Activated naive CD4-positive, alpha-beta T cell treated with anti-CD3 and anti-CD28 coated beads for 36 hours (primary cell): ENCODE measurements at regions not wholly inside any gene's neighbourhood (a gene's known extent, or its start where the extent isn't known, plus 50 kb on each side); places are given as distances from the start of the nearest gene placed in this dataset.

Experiments
- CTCF ChIA-PET: fragments of 350-600 bp; sonication (Branson Sonifier 250); formaldehyde crosslinking; loops from one replicate; lab custom pipeline; 2021; ENCODE audit warnings: antibody characterized with exemption; lab: Charles Lee
- DNase-seq: peaks from one replicate; pipeline ENCODE4 v3.0.0-alpha.2; 2020
- H3K27ac Mint-ChIP-seq: one replicate; pipeline ENCODE4 v1.8.0; 2021; ENCODE audit warnings: mild to moderate bottlenecking, mixed read lengths
- H3K27me3 Mint-ChIP-seq: one replicate; pipeline ENCODE4 v1.8.0; 2021; ENCODE audit warnings: low read depth, mixed read lengths
- H3K36me3 Mint-ChIP-seq: one replicate; pipeline ENCODE4 v1.8.0; 2021; ENCODE audit warnings: low read depth, mixed read lengths
- H3K4me1 Mint-ChIP-seq: one replicate; pipeline ENCODE4 v1.8.0; 2021; ENCODE audit warnings: low read depth, mixed read lengths
- H3K4me3 Mint-ChIP-seq: one replicate; pipeline ENCODE4 v1.8.0; 2021; ENCODE audit warnings: mild to moderate bottlenecking, moderate library complexity, mixed read lengths
- H3K9me3 Mint-ChIP-seq: one replicate; pipeline ENCODE4 v1.8.0; 2021; ENCODE audit warnings: mixed read lengths
- intact Hi-C: fragments of 100-400 bp; cut with micrococcal nuclease; formaldehyde crosslinking; loops from one replicate; pipeline ENCODE4 v1.15.1; 2023

DNA sequence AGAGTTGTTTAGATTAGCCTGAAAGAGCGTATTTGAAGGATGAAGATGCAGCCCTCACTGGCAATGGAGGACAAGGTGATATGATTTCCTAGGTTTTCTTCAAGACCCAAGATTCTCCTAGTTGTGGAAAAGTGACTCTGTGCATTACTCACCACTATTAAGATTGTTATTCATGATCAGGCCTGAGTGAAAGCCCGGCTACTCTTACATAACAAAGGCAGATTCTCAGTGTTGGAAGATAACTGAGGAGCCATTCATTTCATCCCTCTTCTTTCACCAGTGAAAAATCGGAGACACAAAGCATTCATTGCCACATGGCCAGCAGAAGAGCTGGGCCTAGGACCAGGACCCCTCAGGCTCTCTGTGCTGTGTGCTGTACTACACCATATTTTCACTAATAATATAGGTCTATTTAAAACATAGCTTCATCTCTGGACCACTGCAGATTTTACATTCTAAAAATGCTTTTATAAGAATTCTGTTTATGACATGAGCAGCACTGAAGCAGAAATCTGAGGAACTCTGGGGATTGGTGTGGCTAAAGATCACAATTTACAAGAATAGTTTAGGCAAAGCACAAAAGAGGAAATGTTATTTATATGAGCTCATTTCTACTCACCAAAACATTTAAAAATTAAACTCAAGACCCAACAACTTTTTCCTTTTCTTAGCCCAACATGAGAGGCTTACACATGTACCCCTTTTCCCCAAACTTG, 181.9 kb upstream of the CCN2 start:
- H3K4me1 Mint-ChIP-seq = no peaks in the 10 kb centered on the region
- no peak for DNase-seq
- H3K4me3 Mint-ChIP-seq = no peak overlapping the region
- H3K27me3 Mint-ChIP-seq = peaks cover 13% of the 10 kb centered on the region
- intact Hi-C loops = no loop called here
- no peaks in the 10 kb centered on the region for H3K36me3 Mint-ChIP-seq
- no peaks in the 10 kb centered on the region for H3K9me3 Mint-ChIP-seq
- CTCF ChIA-PET = no interaction called here
- H3K27ac Mint-ChIP-seq = no peak overlapping the region

DNA sequence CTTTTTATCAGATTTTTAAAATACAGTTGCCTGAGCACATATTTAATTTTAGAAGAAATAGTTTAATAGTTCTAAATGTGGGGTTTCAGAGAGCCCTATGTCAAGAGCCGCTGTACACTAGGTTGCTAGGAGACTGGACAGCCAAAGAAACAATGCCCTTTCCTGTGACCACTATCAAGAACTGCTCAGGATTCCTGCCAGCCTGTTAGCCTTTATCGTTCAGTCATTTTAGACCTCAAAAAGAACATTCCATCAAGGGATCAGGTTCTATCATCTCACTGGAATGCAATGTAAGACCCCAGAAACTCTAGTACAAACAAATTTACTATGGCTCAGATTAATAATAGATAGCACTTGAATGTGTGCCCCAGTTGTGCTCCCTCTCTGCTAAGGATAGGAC, 181.2 kb upstream of the CCN2 start:
- H3K27ac Mint-ChIP-seq = no peak overlapping the region
- H3K4me3 Mint-ChIP-seq = no peak overlapping the region
- no peaks in the 10 kb centered on the region for H3K36me3 Mint-ChIP-seq
- CTCF ChIA-PET = no interaction called here
- H3K27me3 Mint-ChIP-seq = peaks cover 13% of the 10 kb centered on the region
- no peak for DNase-seq
- H3K4me1 Mint-ChIP-seq = no peaks in the 10 kb centered on the region
- H3K9me3 Mint-ChIP-seq = no peaks in the 10 kb centered on the region
- intact Hi-C loops = no loop called here

DNA sequence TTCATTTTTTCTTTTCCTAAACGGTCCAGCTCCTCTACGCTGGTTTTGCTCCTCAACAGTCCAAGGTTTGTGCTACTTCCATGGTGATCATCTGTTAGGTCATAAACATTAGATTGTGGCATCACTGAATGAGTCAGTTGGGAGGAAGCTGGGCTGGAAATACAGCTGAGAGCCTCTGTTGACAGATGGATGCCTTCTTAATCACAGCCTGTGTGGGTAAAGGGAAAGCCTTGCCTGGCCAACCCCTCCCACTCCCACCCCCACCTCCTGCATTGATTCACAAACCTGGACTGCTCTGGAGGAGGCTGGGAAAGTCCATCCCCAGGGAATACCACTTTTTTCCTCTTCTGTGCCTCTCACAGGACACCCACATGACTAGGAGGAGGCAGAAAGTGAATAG, 180.6 kb upstream of the CCN2 start:
- intact Hi-C loops = no loop called here
- peaks cover 17% of the 10 kb centered on the region for H3K27me3 Mint-ChIP-seq
- no peak overlapping the region for H3K27ac Mint-ChIP-seq
- no peak for DNase-seq
- no peak overlapping the region for H3K4me3 Mint-ChIP-seq
- CTCF ChIA-PET = no interaction called here
- H3K4me1 Mint-ChIP-seq = no peaks in the 10 kb centered on the region
- no peaks in the 10 kb centered on the region for H3K36me3 Mint-ChIP-seq
- H3K9me3 Mint-ChIP-seq = no peaks in the 10 kb centered on the region

DNA sequence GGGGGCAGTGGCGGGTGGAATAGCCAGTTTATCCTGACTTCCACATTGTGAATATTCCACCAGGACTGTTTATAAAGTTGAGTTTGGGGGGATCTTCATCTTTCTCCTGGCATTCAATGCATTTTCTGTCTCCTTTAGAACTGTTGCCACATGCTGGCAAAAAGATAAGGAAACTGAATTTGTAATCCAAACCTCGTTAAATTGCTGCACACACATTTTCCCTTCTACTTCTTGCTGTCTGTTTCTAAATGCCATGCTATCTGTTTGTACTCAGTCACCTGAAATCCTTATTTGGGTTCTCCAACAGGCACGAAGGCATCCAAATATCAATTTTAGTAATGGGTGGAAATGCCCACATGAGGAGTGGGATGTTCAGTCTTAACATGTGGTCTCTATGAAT, 180.2 kb upstream of the CCN2 start:
- no peaks in the 10 kb centered on the region for H3K4me1 Mint-ChIP-seq
- H3K36me3 Mint-ChIP-seq = no peaks in the 10 kb centered on the region
- intact Hi-C loops = no loop called here
- no peaks in the 10 kb centered on the region for H3K9me3 Mint-ChIP-seq
- DNase-seq = no peak
- CTCF ChIA-PET = no interaction called here
- H3K27me3 Mint-ChIP-seq = peaks cover 17% of the 10 kb centered on the region
- H3K27ac Mint-ChIP-seq = no peak overlapping the region
- H3K4me3 Mint-ChIP-seq = no peak overlapping the region

DNA sequence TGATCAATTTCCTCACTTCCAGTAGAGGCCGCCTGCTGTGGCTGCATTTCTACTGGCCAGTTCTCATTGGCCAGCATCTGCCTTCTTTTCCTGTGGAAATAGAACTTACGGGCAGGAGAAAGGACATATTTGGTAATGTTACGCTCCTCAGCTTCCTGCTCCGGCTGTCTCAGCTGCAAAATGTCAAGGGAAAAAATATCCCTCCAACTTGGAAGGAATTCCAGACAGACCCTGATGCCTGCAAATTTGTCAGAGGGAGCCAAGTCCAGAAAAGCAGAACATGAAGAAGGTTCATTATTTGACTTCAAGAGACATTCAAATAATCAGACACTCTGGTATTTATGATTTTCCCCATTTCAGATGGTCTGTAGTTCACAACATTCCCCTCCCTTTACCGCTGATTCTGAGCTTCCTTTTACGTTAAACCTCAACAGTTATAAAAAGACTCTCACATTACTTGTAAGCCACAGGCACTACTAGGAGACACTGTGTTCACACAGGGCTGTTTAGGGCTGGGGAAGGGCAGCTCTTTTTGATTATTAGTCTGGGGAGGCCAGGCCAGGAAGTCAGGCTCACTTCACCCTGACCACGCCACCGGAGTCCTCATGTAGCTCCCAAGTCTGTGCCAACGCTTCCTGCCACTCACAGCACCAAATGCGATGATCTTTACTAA, 179.6 kb upstream of the CCN2 start:
- Mint-ChIP-seq H3K4me3 (no peak overlapping the region), H3K27me3 (peaks cover 17% of the 10 kb centered on the region), H3K9me3 (no peaks in the 10 kb centered on the region), H3K27ac (no peak overlapping the region), H3K36me3 (no peaks in the 10 kb centered on the region), H3K4me1 (no peaks in the 10 kb centered on the region)
- intact Hi-C loops = no loop called here
- DNase-seq = no peak
- CTCF ChIA-PET = interaction anchor here (0.9 kb wide), 1 partner anchor 206 kb away, joined by 4 read pairs; no protein-coding TSS in a partner anchor

DNA sequence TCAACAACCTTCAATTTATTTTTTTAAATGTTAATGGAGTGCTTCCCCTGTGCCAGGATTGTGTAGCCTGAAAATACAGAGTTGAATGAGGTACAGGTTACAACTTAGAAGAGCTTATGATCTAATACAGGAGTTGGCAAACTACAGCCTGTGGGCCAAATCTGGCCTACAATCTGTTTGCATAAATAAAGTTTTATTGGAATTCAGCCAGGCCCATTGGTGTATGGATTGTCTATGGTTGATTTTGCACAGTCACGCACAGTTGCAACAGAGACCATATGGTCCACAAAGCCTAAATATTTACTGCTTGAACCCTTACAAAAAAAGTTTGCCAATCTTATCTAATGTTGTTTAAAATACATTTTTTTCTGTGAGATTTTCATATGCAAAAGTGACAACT, 177.3 kb upstream of the CCN2 start:
- CTCF ChIA-PET = no interaction called here
- Mint-ChIP-seq H3K9me3 (no peaks in the 10 kb centered on the region), H3K4me3 (no peak overlapping the region), H3K27ac (no peak overlapping the region), H3K27me3 (peaks cover 17% of the 10 kb centered on the region), H3K4me1 (no peaks in the 10 kb centered on the region), H3K36me3 (no peaks in the 10 kb centered on the region)
- no peak for DNase-seq
- intact Hi-C loops = no loop called here

DNA sequence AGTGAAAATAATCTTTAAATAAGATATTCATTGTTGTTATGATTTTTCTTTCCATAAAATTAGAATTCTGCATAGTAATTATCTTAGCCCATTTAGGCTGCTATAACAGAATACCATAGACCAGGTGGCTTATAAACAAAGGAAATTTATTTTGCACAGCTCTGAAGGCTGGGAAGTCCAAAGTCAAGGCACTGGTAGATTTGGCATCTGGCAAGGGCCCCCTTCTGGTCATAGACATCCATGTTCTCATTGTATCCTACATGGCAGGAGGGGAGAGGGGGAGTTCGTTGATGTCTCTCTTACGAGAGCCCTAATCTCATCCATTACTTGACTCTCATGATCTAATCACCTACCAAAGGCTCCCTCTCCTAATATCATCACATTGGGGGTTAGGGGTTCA, 175.0 kb upstream of the CCN2 start:
- CTCF ChIA-PET = no interaction called here
- intact Hi-C loops = no loop called here
- H3K4me1 Mint-ChIP-seq = no peaks in the 10 kb centered on the region

DNA sequence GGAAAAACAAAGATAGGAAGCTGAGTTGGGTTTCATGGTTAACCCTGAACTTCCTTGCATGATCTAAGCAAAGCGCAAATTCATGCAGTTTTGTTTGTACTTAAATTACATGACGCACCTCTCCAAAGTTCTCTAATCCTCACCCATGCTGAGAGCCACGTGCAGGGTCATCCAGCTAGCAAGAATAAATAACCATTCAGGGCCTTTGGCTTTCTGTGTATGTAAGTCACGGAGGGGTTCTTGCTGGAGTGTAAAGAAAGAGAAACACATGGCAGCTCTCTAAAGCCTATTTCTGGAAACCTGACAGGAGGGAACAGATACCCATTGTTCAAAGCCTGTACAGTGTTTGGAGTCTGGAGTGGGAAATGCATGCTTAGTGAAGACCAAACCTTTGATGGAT, 171.7 kb upstream of the CCN2 start:
- Mint-ChIP-seq H3K36me3 (no peaks in the 10 kb centered on the region), H3K4me1 (no peaks in the 10 kb centered on the region), H3K27ac (no peak overlapping the region), H3K9me3 (no peaks in the 10 kb centered on the region), H3K4me3 (no peak overlapping the region), H3K27me3 (peaks cover 6% of the 10 kb centered on the region)
- CTCF ChIA-PET = interaction anchor here (1.9 kb wide), 1 partner anchor 208 kb away, joined by 6 read pairs; no protein-coding TSS in a partner anchor
- no peak for DNase-seq
- intact Hi-C loops = no loop called here

More for the DNA sequence above, 175.0 kb upstream of the CCN2 start:
- peaks cover 9% of the 10 kb centered on the region for H3K27me3 Mint-ChIP-seq
- no peaks in the 10 kb centered on the region for H3K9me3 Mint-ChIP-seq
- no peak for DNase-seq
- no peak overlapping the region for H3K27ac Mint-ChIP-seq
- H3K36me3 Mint-ChIP-seq = no peaks in the 10 kb centered on the region
- no peak overlapping the region for H3K4me3 Mint-ChIP-seq

DNA sequence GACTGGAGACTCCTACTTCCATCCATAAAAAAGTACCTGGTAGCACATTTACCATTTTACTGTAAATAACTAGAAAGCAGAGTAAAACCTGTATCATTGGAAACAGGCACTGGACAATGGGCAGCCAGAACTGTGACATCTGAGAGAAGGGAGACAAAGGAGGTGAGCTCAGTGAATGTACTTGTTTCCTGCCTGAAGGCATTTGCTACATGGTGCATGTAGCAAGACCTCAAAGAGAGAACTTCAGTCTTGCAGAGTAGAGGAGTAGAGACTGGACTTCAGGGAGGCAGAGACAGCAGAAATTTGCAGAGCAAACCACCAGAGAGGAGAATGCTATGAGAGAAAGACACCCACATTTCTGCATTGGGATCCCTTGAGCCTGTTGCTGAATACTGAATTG, 171.0 kb upstream of the CCN2 start:
- H3K4me1 Mint-ChIP-seq = no peaks in the 10 kb centered on the region
- H3K36me3 Mint-ChIP-seq = no peaks in the 10 kb centered on the region
- H3K4me3 Mint-ChIP-seq = no peak overlapping the region
- H3K27me3 Mint-ChIP-seq = peaks cover 3% of the 10 kb centered on the region
- intact Hi-C loops = no loop called here
- no peaks in the 10 kb centered on the region for H3K9me3 Mint-ChIP-seq
- no peak overlapping the region for H3K27ac Mint-ChIP-seq
- DNase-seq = no peak
- CTCF ChIA-PET = interaction anchor here (1.9 kb wide), 1 partner anchor 207 kb away, joined by 6 read pairs; no protein-coding TSS in a partner anchor

DNA sequence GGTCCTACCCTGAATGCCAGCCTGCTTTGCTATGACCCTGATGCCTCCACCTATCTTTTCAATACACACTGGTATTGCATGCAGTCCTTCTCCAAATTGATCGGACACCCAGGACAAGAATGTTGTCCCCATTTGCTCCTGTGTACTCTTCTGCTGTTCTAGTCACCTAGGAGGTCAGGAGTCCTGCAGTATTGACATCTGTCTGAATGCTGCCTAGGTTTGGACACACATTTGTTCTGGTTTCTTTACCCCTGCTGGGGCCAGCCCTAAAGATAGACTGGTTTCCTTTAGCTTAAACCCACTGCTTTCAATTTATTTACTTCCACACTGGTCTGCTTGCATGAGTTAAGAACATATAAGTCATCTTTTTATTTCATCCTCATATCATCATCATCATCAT, 167.0 kb upstream of the CCN2 start:
- Mint-ChIP-seq H3K9me3 (no peaks in the 10 kb centered on the region), H3K4me1 (no peaks in the 10 kb centered on the region), H3K27me3 (peaks cover 2% of the 10 kb centered on the region), H3K36me3 (no peaks in the 10 kb centered on the region), H3K4me3 (no peak overlapping the region), H3K27ac (no peak overlapping the region)
- intact Hi-C loops = no loop called here
- CTCF ChIA-PET = no interaction called here
- DNase-seq = no peak

DNA sequence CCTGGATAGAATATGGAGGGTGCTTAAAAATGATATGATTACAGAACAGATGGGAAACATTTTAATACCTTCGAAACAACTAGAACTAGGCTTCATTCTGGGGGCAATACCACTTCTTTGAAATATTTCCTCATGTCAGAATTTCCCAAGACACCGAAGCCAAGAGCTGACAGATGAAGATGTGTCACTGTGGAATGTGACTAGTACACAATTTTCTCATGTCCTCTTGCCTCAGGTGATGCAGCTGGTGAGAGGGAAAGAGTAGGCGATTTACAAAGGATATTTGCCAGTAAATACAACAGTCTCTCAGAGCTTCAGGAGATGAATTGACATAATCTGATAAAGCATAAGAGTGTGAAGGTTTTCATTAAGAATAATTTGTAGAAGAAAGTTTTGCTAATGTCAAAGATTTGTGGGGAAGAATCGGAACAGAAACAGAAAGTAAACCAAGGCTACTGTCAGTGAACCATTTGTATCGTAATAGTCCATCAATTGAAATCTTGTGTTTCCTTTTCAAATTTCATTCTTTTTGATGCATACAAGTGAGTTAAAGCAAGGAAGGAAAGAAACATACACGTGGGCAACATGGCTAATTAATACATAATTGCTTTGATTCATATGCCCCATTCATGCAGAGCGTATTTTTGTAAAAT, 164.7 kb upstream of the CCN2 start:
- H3K36me3 Mint-ChIP-seq = no peaks in the 10 kb centered on the region
- DNase-seq = no peak
- H3K9me3 Mint-ChIP-seq = no peaks in the 10 kb centered on the region
- H3K27me3 Mint-ChIP-seq = peaks cover 2% of the 10 kb centered on the region
- intact Hi-C loops = no loop called here
- H3K27ac Mint-ChIP-seq = no peak overlapping the region
- no peak overlapping the region for H3K4me3 Mint-ChIP-seq
- no peaks in the 10 kb centered on the region for H3K4me1 Mint-ChIP-seq
- CTCF ChIA-PET = no interaction called here

DNA sequence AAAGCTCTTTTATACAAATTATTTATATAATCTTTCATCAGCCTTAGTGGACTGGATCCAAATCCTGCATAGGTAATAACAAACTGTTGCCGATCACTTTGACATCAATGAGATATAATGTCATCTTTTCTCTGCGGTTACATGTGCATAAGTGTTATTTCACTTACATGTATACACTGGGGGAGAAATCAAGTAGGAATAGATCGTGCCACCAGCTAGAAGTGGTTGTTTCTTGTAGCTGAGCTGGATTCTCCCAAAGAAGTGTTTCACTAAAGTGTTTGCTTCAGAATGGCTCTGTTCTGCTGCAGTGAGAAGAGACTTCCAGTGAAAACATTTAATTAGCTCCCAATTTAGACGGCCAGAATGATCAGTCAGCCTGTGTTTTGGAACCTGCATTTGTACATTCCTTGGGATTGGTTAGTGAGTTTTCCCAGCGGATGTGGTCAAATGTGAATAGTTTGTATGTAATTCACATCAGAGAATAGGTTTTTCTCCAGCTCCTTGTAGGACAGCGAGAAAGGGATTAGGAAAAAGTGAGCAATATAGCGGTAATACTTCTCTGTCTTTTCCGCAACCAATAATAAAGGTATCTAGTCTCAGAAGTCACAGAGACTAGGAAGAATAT, 163.1 kb upstream of the CCN2 start:
- H3K27me3 Mint-ChIP-seq = peaks cover 2% of the 10 kb centered on the region
- CTCF ChIA-PET = no interaction called here
- no peaks in the 10 kb centered on the region for H3K4me1 Mint-ChIP-seq
- peaks cover 1% of the 10 kb centered on the region for H3K36me3 Mint-ChIP-seq
- H3K9me3 Mint-ChIP-seq = peaks cover 8% of the 10 kb centered on the region
- H3K27ac Mint-ChIP-seq = no peak overlapping the region
- intact Hi-C loops = no loop called here
- no peak overlapping the region for H3K4me3 Mint-ChIP-seq
- no peak for DNase-seq
